ENCODE measurements at regions not wholly inside any gene's neighbourhood (a gene's known extent, or its start where the extent isn't known, plus 50 kb on each side); places are given as distances from the start of the nearest gene placed in this dataset.
"Not testable (repeated sequence)": the region's sequence is repeated elsewhere in the genome, so short reads cannot be mapped to it uniquely, and the experiment has no call there.

- DNase-seq: not testable (repeated sequence)
Observed at GRCh38 chr1:25171013-25171412, 61.3 kb downstream of the SYF2 start.

DNA sequence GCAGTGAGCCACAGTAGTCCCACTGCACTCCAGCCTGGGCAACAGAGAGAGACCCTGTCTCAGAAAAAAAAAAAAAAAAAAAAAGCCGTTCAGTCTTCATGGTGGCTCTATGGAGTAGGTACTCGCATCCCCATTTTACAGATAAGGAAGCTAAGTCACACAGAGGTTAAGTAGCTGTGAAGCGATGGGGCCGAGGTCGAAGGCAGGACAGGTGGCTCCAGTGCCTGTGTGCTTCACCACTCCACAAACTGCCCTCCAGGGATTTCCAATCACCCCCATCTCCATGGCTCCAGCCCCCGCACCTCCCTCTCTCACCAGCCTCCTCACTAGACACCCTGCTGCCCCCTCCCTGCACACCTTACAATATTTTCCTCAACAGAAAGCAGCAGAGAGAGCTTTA is 61.9 kb downstream of the SYF2 start:
- DNase-seq: no peak

GRCh38 chr1:25169610-25170009 is 62.7 kb downstream of the SYF2 start:
- no peak for DNase-seq

- DNase-seq: no peak
Observed at GRCh38 chr1:25169168-25169567, 63.1 kb downstream of the SYF2 start.

DNA sequence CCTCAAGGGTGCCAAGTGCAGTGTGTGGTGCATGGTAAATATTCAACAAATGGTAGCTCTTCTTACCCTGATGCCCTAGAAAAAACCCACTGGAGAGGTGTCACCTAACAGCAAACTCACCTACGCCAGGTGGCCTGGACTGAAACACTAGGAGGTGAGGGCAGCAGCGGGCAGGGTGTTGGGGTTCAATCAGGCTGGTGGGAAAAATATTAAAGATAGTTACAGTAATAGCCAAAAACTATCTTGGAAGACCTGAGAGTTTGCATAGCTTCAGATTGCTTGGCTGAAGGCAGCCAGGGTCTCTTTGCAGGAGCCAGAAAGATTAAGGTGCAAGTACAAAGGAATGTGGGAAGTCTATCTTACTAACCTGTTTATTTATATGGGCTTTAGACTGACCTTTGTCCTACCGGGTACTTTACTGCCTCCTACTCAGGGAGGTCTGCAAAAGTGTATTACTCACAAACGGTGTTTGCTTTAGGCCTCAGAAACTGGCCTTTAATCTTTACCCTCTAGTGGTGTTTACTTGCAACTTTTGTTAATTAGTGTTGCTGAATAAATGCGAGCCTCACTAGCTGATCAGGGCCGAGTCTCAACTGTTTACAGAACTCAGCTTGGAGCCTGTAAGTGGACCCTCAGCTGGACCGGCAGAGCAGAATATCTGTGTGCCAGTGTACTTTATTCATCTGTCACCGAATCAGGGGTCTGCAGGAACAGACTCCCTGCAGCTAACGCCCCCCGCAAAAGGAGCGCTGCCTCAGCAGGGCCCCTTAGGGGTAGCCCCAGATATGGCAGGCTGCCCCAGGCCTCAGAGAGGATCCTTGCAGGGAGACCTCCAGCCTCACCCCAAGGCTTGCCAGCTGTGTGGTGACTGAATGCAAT is 63.9 kb downstream of the SYF2 start:
- DNase-seq: no peak

DNA sequence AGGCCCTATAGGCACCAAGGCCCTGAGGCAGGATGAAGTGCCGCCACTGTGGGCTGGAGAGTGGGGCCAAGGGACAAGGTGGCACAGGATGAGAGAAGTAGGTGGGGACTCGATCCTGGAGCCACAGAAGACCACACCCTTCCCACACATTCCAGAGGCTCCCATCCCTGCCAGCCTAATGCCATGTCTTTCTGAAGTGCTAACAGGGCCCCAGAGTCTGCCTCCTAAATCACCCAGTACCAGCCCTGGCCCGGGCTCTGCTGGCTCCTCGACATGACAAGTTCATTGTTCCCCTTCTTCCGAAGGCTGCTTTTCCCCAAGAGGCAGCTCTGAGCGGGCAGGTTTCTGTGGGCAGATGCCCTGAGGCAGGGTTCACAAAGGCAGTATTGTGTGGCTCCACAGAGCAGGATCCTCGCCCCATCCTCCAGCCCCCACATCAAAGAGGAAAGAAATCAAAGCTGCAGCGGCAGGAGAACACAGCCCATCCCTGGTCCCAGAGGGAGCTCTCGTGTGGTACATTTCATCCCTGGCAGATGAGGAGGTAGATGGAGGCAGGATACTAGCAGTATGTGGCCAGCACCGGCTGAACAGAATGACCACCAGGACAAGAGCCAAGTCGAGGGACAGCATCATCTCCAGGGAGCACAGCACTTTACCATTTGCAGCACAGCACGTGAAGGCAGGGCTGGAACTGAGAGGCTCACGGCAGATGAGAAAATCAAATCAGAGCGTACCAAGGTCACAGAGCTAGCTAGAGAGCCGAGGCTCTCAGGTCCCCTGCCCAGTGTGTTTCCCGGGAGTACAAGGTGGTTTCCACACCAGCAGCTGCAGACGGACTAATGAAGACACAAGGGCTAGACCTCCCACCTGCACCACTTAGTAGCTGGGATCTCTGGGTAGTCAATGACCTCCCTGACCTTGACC is 64.8 kb downstream of the SYF2 start:
- DNase-seq: no peak

GRCh38 chr1:25166847-25167246 is 65.5 kb downstream of the SYF2 start:
- no peak for DNase-seq

DNA sequence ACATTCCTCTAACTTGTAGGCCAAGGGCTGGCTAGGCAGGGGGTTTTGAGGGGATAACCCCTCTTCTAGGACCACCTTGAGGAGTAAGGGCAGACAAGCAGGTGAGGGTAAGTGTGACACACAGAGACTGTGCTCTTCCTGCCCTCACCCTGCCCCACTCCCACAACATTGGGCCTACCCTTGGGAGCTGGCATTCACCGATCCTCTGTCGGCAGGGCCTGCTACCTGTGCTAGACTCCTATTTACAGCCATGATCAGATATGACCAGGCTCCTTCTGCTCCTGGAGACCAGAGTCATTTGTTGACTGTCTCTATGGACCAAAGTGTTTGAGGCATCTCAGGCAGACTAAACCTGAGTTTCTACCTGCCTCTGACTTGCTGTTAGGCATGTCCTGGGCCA is 68.3 kb downstream of the SYF2 start:
- DNase-seq: no peak

DNA sequence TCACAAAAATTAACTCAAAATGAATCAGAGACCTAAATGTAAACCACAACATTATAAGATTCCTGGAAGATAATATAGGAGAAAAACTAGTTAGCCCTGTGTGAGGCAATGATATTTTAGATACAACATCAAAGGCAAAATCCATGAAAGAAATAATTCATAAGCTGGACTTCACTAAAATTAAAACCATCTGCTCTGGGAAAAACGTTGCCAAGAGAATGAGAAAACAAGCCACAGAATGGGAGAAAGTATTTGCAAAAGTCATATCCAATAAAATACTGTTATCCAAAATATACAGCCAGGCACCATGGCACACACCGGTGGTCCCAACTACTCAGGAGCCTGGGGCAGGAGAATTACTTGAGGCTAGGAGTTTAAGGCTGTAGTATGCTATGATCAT is 70.3 kb downstream of the SYF2 start:
- no peak for DNase-seq

GRCh38 chr1:25157846-25158245 is 74.5 kb downstream of the SYF2 start:
- no peak for DNase-seq

- DNase-seq: peak; percentile 26
Observed at GRCh38 chr1:25150985-25151495, 81.3 kb downstream of the SYF2 start.

- no peak for DNase-seq
Observed at GRCh38 chr1:25148673-25149300, 83.5 kb downstream of the SYF2 start.

DNA sequence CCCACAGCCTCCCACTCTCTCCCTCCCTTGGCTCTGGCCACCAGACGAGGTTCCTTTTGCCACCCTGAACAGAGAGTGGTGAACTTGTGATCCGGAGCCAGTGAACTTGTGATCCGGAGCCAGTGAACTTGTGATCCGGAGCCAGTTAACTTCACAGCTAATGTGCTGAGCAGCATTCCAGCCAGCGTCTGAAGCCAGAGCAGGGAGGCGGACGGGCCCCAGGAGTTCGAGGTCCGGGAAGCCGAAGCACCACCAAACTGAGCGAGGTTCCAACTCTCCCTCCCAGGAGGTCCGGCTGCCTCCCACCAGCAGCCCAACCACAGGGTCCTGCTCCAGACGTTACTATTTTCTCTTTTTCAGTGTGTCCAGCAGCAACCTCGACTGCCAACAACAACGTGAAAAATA is 85.8 kb downstream of the SYF2 start:
- peak; percentile 45 for DNase-seq

DNA sequence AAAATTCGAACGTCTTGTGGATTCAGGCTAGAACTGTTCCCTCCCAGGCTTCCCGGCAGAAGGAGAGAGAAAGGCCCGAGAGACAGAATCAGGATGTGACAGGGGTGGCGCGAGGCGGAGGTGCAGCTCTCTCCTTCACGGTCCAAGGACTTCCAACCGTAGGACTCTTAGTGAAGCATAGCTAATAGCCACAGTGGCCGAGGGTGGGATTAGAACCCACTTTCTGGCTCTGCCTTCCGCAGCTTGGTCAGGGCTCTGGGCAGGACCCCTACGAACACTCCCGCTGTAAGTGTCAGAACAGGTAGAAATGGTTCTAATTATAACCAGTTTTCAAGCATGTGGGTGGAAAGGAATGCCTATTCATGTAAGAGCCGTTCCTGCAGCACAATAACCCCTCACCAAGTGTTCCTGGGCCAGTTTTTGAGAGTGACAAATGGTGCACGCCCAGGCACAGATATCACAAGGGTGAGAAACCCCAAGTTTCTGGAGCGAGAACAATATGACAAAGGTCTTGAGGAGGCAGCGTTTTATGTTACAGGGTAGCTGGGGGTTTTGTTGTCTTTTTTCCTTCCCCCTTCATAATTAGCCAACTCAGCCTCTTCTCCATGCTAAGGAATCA is 86.4 kb downstream of the SYF2 start:
- no peak for DNase-seq

GRCh38 chr1:25140073-25140797 is 92.1 kb downstream of the SYF2 start:
- no peak for DNase-seq

DNA sequence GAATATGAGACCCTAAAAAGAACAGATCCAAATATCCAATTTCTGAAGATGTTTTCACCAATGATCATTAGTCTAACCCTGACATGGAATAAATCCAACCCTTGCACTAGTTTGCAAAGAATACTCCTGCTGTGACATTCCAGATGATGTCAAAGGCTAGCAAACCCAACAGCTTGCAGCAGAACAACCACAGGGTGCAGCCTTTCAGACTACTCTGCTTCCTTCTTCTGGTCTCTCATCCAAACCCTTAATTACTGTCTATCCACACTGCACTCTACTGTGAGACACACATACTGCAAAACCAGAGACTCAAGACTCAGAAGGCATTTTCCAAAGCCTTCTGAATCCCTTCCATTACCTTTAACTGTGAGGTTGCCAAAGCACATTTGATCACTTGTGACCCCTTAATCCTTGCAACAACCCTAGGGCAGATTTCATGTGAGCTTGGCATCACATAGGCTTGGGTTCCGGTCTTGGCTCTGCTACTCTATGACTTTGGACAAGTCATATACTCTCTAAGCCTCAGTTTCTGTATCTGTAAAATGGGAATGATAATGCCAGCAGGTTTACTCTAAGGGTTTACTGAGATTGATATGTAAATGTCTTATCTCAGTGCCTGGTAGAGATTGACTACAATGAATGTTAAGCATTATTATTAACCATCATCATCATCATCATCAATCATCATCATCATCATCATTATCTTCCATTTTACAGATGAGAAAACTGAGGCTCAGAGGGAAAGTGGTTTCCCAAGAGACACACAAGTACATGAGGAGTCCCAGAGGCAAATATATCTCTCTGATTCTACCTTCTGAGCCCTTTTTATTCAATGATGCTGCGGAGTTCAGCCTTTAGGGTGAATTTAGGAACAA is 94.5 kb downstream of the SYF2 start:
- DNase-seq: no peak

- no peak for DNase-seq
Observed at GRCh38 chr1:25137106-25137505, 95.2 kb downstream of the SYF2 start.

GRCh38 chr1:25135909-25136308 is 96.4 kb downstream of the SYF2 start:
- DNase-seq: no peak

- DNase-seq: no peak
Observed at GRCh38 chr1:25134801-25135461, 97.4 kb downstream of the SYF2 start.

Measured in muscle of arm (tissue), 1 donor.